OCI-LY3 (cell line): ENCODE measurements at regions not wholly inside any gene's neighbourhood (a gene's known extent, or its start where the extent isn't known, plus 50 kb on each side); places are given as distances from the start of the nearest gene placed in this dataset.

Experiments used
- H2AFZ ChIP-seq: fragments of 200-600, 300-600 bp; shearing (Covaris generic); 2 replicates; pipeline ENCODE4 v1.6.0; 2014; ENCODE audit warnings: antibody characterized with exemption, low read depth, low read length
- H3K27ac ChIP-seq: fragments of 200-600, 300-600 bp; sonication (generic); 2 replicates; pipeline ENCODE4 v1.5.1; 2014; ENCODE audit warnings: mild to moderate bottlenecking, low read length, moderate library complexity, mixed read lengths
- H3K27me3 ChIP-seq: fragments of 200-600, 300-600 bp; sonication (generic); 2 replicates; pipeline ENCODE4 v1.6.1; 2014; ENCODE audit warnings: low read depth, low read length, mixed read lengths
- H3K36me3 ChIP-seq: fragments of 200-600, 300-600 bp; sonication (generic); replicated peaks from 2 replicates; pipeline ENCODE3; 2014; ENCODE audit warnings: low read depth, low read length, mixed read lengths
- H3K4me1 ChIP-seq: fragments of 300-600, 200-600 bp; sonication (generic); 2 replicates; pipeline ENCODE4 v1.6.1; 2014; ENCODE audit warnings: low read length, mixed read lengths
- H3K4me2 ChIP-seq: fragments of 200-600, 300-600 bp; sonication (generic); 2 replicates; pipeline ENCODE4 v1.6.1; 2014; ENCODE audit warnings: low read length, mixed read lengths
- H3K4me3 ChIP-seq: fragments of 300-600, 200-600 bp; sonication (generic); 2 replicates; pipeline ENCODE4 v1.5.1; 2014; ENCODE audit warnings: antibody characterized with exemption, mild to moderate bottlenecking, low read length, moderate library complexity
- H3K79me2 ChIP-seq: fragments of 300-600, 200-600 bp; shearing (Covaris generic); 2 replicates; pipeline ENCODE4 v1.6.1; 2014; ENCODE audit warnings: mild to moderate bottlenecking, low read length, mixed read lengths
- H3K9ac ChIP-seq: fragments of 300-600, 200-600 bp; shearing (Covaris generic); 2 replicates; pipeline ENCODE4 v1.6.0; 2014; ENCODE audit warnings: mild to moderate bottlenecking, low read length, moderate library complexity
- H3K9me3 ChIP-seq: fragments of 200-600, 300-600 bp; shearing (Covaris generic); 2 replicates; pipeline ENCODE4 v1.6.1; 2014; ENCODE audit warnings: low read length, mixed read lengths; ENCODE audit not compliant: insufficient read depth
- H4K20me1 ChIP-seq: fragments of 200-600, 300-600 bp; sonication (generic); 2 replicates; pipeline ENCODE4 v1.6.1; 2016; ENCODE audit warnings: low read length, mixed read lengths; ENCODE audit not compliant: insufficient read depth
- CTCF ChIP-seq: fragments of 200-600, 300-600 bp; sonication (generic); IDR thresholded peaks from 2 replicates; pipeline ENCODE4 v1.5.1; 2014; ENCODE audit warnings: antibody characterized with exemption, low read length, low read depth
- EZH2phosphoT487 ChIP-seq: fragments of 200-600 bp; shearing (Covaris generic); IDR thresholded peaks from 2 replicates; pipeline ENCODE4 v1.6.1; 2018; ENCODE audit warnings: antibody characterized with exemption, mixed run types, low read depth

GRCh38 chr7:32224276-32224675 lies 154.1 kb upstream of the PDE1C start:
- H3K4me1 ChIP-seq = no peaks in the 10 kb centered on the region
- no peak overlapping the region for H3K9ac ChIP-seq
- H4K20me1 ChIP-seq = no peaks in the 10 kb centered on the region
- TF ChIP-seq EZH2phosphoT487 = no peak
- TF ChIP-seq CTCF = no peak
- H3K27ac ChIP-seq = no peak overlapping the region
- H3K4me2 ChIP-seq = no peak overlapping the region
- H2AFZ ChIP-seq = no peak overlapping the region
- no peaks in the 10 kb centered on the region for H3K36me3 ChIP-seq
- no peaks in the 10 kb centered on the region for H3K79me2 ChIP-seq
- H3K9me3 ChIP-seq = no peaks in the 10 kb centered on the region
- no peak overlapping the region for H3K4me3 ChIP-seq
- H3K27me3 ChIP-seq = no peaks in the 10 kb centered on the region

DNA sequence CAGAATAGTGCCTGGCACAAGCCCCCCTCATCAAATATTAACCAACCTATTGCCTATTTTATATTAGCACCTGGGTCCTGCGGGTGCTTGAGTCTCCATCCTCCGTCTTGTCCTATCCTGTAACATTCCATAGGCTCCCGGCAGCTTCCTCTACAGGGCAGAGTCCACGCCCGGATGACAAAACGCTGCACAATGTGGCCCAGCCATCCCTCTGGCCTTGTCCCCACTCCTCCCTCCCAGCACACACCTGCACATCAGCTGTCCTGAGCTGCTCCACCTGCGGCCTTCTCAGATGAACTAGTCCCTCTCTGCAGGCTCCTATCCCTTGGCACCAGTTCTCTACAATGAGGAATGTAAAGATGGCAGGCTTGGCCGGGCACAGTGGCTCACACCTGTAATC lies 153.5 kb upstream of the PDE1C start:
- no peak overlapping the region for H3K4me3 ChIP-seq
- no peaks in the 10 kb centered on the region for H3K4me1 ChIP-seq
- H3K9ac ChIP-seq = no peak overlapping the region
- H3K79me2 ChIP-seq = no peaks in the 10 kb centered on the region
- TF ChIP-seq CTCF = no peak
- TF ChIP-seq EZH2phosphoT487 = no peak
- H3K36me3 ChIP-seq = no peaks in the 10 kb centered on the region
- H3K9me3 ChIP-seq = no peaks in the 10 kb centered on the region
- no peak overlapping the region for H2AFZ ChIP-seq
- H3K4me2 ChIP-seq = no peak overlapping the region
- no peaks in the 10 kb centered on the region for H4K20me1 ChIP-seq
- H3K27ac ChIP-seq = no peak overlapping the region
- H3K27me3 ChIP-seq = no peaks in the 10 kb centered on the region

DNA sequence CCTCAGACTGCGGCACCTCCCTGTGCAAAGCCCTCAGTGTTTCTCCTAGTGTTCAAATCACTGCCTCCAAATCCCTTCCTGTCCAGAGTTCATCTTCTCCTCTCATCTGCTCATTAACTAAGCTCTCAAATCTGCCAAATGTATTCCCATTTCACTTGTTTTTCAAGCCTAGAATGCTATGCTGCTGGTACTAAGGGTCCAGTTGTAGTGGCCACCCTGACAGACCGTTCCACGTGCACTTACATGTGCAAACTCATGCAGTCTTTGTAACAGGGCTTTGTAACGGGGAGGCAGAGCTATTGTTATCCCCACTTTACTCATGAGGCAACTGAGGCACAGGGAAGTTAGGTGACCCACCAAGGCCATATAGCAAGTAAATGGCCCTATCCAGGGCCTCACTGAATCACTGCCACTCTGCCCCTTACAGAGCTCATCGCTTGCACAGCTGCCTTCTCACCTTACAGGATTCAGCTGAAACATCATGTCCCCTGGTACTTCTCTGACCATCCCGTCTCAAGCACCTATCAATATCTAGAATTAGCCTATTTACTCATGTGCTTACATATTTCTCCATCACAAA lies 153.0 kb upstream of the PDE1C start:
- no peak overlapping the region for H2AFZ ChIP-seq
- no peaks in the 10 kb centered on the region for H3K4me1 ChIP-seq
- no peaks in the 10 kb centered on the region for H3K79me2 ChIP-seq
- no peaks in the 10 kb centered on the region for H4K20me1 ChIP-seq
- TF ChIP-seq EZH2phosphoT487 = no peak
- no peak for TF ChIP-seq CTCF
- no peaks in the 10 kb centered on the region for H3K36me3 ChIP-seq
- H3K27ac ChIP-seq = no peak overlapping the region
- no peak overlapping the region for H3K4me3 ChIP-seq
- no peak overlapping the region for H3K4me2 ChIP-seq
- H3K9ac ChIP-seq = no peak overlapping the region
- H3K27me3 ChIP-seq = no peaks in the 10 kb centered on the region
- no peaks in the 10 kb centered on the region for H3K9me3 ChIP-seq

DNA sequence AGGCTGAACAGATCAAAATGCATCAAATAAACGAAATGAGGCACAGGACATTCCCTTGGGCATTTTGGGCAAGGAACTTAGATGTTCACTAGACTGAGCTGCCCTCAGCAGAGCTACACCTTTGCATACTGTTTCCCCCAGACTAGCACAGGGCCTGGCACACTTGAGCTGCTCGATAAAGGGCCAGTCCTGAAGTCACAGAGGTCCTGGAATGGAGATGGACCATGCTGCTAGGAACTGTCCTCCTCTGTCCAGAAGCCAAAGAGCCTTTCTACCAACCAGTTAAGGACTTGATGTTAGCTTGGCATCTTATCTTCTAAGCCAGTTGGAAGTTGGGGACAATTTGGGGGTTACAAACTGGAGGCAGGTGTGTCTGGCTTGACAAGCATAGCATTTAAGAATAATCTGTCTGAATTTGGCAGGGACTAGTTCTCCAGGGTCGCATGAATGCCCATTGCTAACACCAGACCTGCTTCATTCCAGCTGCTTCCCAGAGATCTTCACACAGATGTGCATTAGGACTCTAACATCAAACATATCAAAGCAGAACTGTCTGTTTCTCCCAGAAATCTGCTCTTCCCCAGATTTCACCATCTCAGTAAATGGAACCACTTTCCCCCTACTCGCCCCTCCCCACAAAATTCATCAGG lies 152.2 kb upstream of the PDE1C start:
- Histone ChIP-seq H3K36me3 (no peaks in the 10 kb centered on the region), H3K4me2 (no peak overlapping the region), H3K79me2 (no peaks in the 10 kb centered on the region), H2AFZ (no peak overlapping the region), H3K4me3 (no peak overlapping the region), H3K9ac (no peak overlapping the region), H3K27me3 (no peaks in the 10 kb centered on the region), H3K9me3 (no peaks in the 10 kb centered on the region), H3K4me1 (no peaks in the 10 kb centered on the region), H3K27ac (no peak overlapping the region), H4K20me1 (no peaks in the 10 kb centered on the region)
- no peak for TF ChIP-seq EZH2phosphoT487
- TF ChIP-seq CTCF = no peak
